Ecto neural progenitor cell (in vitro differentiated cells): ENCODE measurements at regions not wholly inside any gene's neighbourhood (a gene's known extent, or its start where the extent isn't known, plus 50 kb on each side); places are given as distances from the start of the nearest gene placed in this dataset.

Source experiments
- DNase-seq: peaks from one replicate; pipeline ENCODE4 v3.0.0-alpha.2; 2018; ENCODE audit warnings: low spot score

- no peak for DNase-seq
These were observed 155.8 kb upstream of the GADL1 start for GRCh38 chr3:31050296-31050695.

DNA sequence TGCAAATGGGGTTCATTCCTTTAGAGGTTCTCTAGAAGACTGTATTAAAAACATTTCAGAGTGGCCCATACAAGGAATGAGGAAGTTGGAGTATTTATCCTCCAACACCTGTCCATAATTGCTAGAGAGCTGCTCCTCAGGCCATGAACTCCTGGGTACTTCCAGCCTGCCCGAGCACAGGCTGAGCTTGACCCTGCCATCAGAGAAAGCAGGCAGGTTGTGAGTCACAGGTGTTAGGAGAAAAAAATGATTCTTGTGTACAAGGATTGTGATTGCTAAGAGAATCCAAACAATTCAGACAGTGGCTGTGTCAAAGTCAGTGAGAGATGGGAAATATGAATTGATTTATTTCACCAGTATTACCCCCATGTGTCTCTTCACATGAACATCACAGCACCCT is 156.8 kb upstream of the GADL1 start:
- DNase-seq: no peak

GRCh38 chr3:31053299-31053698 is 158.8 kb upstream of the GADL1 start:
- DNase-seq: no peak

- no peak for DNase-seq
These were observed 159.6 kb upstream of the GADL1 start for GRCh38 chr3:31054032-31054431.

GRCh38 chr3:31055757-31056156 is 161.3 kb upstream of the GADL1 start:
- DNase-seq: no peak

DNA sequence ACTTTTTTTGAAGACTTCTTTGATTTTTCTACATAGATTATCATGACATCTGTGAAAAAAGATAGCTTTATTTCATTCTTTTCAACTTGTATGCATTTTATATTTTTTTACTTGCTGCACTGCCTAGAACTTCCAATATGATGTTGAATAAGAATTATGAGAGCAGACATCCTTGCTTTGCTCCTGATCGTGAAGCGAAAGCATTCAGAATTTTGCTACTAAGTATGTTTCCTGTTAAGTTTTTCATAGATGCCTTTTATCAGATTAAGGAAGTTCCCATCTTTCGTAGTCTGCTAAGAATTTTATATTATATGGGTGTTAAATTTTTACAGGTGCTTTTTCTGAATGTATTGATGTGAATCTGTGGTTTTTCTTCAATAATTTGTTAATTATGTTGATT is 163.4 kb upstream of the GADL1 start:
- no peak for DNase-seq

DNA sequence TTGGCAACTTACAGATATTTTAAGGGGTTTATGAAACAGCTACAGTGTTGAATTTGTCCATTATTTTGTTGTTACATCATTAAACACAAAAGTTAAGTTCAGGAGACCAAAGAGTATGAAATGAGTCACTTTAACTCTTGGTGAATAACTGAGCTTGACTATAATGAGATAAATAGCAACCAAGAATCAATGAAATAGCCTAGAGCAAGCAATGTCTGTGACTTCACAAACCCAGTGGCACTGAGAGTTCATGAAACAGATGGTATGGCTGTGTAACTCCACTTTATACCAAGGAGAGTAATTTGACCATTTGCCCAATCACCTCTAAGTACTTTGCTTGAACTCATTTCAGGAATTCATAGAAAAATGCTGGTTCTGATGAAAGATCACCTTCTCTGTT is 169.6 kb upstream of the GADL1 start:
- DNase-seq: no peak

DNA sequence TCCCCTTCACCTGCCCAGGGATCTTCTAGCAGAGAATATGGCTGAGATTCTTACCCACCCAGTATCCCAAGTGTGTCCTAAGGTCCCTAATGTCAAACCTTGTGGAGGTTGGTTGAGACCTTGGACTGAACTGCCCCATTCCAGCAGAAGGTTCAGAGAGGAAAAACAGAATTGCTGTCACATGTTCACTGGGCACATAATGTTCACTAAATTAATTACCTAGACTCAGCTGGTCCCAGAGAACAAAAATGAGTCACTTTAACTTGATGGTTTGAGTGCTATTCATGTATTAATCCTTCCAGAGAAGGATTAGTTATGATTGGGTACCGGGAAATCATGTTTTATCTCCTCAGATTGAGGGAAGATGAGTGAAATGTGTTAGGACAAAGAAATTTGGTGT is 171.3 kb upstream of the GADL1 start:
- no peak for DNase-seq

- DNase-seq: no peak
These were observed 172.5 kb upstream of the GADL1 start for GRCh38 chr3:31067004-31067403.

DNA sequence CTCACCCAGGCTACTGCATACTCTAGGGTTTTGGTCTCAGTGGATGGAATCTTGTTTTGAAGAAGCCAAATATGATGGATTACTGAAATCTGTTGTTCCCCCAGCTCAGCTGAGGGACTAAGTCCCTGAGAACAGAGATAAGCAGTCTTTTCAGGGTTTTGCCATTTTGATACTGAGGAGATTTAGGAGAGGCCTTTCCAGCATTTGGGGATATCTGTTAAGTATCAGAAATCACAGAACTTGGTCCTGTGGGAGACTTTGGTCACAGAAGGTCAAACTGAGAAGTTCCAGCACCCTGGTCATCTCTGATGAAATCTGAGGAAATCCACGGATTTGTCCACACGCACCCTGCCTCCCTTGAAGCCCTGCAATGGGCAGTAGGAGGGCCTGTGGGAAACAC is 181.0 kb upstream of the GADL1 start:
- no peak for DNase-seq

GRCh38 chr3:31075876-31076275 is 181.4 kb upstream of the GADL1 start:
- DNase-seq: no peak

- no peak for DNase-seq
These were observed 182.7 kb upstream of the GADL1 start for GRCh38 chr3:31077021-31077601.

- no peak for DNase-seq
These were observed 183.4 kb upstream of the GADL1 start for GRCh38 chr3:31077826-31078225.

GRCh38 chr3:31079689-31080088 is 185.2 kb upstream of the GADL1 start:
- no peak for DNase-seq

GRCh38 chr3:31081018-31081662 is 186.7 kb upstream of the GADL1 start:
- no peak for DNase-seq

DNA sequence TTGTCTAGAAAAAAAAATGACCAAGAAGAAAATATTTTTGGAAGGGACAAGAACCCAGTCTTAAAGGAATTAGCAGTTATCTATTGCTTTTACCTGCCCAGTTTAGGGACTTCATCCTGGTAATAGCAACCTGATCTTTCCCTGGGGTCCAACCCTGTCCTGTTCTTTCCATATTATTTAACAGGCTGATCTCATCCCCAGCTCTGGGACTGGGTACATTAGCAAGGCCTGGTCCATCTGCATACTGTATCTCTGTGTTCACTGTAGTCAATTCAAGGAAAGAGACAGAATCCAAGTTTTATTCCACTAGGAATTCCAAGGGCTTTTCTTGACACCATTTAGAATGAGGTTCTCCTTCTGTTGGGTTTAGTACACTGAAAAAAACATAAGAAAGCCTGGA is 191.7 kb upstream of the GADL1 start:
- no peak for DNase-seq

DNA sequence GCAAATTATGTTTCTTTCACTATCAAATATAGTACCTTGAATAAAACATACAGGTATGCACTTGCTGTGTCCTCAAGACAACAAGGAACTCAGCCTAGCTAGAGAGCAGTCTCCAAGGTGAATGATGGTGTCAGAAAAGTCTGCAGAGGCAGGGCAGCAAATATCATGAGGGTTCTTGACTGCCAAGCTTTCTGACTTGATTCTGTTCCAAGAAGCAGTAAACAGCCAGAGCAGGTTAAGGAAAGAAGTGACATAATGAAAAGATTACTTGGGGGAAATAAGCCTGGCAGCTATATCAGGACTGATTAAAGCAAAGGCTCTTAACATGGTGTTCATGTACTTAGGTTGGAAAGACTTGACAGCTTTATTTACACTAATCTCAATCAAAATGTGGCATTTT is 192.2 kb upstream of the GADL1 start:
- no peak for DNase-seq

DNA sequence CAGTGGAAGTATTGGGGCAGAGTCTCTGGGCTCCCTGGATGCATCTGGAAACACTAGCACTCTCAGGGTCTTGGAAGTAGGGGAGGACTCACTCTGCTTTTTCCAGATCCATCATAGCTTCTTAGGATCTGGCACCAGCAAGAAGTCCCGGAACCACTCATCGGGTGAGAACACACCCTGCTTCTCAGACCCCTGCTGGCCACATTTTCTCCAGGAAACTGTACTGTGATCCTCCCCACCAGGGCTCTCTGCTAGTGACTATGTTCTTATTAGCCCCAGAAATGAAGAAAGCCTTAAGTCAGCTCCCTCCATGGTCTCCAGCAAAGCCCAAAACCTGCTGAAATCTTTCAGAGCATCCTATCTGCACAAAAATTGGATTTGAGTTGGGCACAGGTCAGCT is 197.3 kb upstream of the GADL1 start:
- no peak for DNase-seq

DNA sequence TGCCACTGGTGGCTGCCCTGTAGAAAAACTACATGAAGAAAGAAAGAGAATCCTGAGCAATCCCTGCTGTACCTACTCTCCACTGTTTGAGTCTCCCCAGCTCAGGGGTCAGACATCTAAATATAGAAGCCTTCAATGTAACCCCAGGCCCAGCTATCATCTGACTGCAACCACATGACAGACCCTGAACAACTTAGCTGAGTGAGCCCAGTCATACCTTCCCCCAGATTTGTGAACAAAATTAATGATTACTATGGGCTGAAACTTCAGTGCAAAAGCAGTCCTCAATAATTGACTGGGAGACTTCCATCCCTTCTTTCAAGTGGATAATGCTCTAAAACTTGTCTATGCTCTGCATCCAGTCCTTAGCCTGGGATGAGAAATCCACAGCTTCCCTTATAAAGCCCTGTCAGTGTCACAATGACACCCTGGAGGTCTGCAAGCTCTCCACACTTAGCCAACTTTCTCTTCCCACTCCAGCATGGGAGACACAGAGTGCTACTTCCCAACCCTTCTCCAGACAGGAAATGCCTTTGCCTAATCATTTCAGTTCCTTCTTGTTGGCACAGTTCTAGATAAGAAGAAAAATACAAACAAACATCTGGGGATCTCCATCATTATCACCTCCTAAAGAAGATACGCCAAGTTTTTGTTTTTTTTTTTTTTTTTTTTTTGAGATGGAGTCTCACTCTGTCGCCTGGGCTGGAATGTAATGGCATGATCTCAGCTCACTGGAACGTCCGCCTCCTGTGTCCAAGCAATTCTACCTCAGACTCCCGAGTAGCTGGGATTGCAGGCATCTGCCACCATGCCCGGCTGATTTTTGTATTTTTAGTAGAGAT is 198.5 kb upstream of the GADL1 start:
- no peak for DNase-seq

DNA sequence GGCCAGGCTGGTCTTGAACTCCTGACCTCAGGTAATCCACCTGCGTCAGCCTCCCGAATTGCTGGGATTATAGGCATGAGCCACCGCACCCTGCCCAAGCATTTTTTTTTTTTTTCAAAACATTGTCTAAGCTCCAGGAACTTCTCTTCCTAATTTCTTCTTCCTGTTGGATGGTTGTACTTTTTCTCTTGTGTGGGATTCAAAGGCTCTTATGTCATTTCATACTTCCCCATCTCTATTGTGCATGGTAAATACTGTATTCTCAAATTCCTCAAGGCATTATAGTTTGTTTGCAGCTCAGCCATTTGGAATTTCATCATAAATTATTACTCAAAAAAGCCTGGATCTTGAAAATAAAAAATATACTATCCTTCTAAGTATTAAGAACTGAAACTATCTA is 199.1 kb upstream of the GADL1 start:
- no peak for DNase-seq

DNA sequence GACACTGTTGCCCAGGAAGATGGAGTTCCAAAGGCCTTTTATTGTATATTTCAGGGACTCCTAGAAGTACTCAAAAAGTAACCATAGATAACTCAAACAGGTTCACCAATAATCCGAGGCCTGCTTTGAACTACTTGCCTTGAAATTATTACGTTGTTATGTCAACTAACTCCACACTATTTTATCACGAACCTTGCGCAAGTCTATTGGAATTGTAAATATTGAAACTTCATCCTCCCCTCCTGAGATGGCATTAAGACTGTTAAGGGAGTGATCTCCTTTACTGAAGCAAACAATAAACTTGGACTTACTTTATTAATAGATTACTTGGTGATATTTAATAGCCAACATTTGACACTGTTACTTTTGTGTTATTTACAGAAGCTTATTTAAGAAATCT is 199.6 kb upstream of the GADL1 start:
- DNase-seq: no peak

- no peak for DNase-seq
These were observed 200.8 kb upstream of the GADL1 start for GRCh38 chr3:31095255-31095654.

GRCh38 chr3:31096661-31097395 is 202.4 kb upstream of the GADL1 start:
- DNase-seq: no peak
